ENCODE measurements at regions not wholly inside any gene's neighbourhood (a gene's known extent, or its start where the extent isn't known, plus 50 kb on each side); places are given as distances from the start of the nearest gene placed in this dataset.

DNA sequence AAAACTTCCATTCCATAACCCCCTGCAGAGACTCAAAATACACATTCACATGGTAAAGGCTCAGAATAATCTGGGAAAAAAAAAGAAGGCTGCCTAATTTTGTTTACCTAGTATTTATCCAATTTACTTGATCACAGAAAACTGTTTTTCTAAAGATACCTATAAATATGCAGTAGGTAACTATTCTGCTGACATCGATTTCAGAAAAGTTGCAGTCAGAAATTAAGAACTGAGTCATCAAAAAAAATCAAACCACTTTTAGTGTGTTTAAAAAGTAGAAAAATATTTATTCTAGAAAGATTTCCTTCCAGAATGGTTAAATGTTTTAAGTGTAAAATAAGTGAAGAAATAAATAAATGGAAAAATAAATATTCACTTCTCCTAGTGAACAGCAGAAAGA is 254.5 kb upstream of the CAND1 start:
- TF ChIP-seq, protein P1, sequence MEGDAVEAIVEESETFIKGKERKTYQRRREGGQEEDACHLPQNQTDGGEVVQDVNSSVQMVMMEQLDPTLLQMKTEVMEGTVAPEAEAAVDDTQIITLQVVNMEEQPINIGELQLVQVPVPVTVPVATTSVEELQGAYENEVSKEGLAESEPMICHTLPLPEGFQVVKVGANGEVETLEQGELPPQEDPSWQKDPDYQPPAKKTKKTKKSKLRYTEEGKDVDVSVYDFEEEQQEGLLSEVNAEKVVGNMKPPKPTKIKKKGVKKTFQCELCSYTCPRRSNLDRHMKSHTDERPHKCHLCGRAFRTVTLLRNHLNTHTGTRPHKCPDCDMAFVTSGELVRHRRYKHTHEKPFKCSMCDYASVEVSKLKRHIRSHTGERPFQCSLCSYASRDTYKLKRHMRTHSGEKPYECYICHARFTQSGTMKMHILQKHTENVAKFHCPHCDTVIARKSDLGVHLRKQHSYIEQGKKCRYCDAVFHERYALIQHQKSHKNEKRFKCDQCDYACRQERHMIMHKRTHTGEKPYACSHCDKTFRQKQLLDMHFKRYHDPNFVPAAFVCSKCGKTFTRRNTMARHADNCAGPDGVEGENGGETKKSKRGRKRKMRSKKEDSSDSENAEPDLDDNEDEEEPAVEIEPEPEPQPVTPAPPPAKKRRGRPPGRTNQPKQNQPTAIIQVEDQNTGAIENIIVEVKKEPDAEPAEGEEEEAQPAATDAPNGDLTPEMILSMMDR (IDR thresholded peaks at IDR 0.05), result no peak
- TF ChIP-seq POLR2A (IDR thresholded peaks at IDR 0.05), result no peak

All from lower leg skin (tissue), 3 donors.